Liver (tissue), 8 donors: ENCODE measurements at regions not wholly inside any gene's neighbourhood (a gene's known extent, or its start where the extent isn't known, plus 50 kb on each side); places are given as distances from the start of the nearest gene placed in this dataset.

ENCODE experiments used
- DNase-seq: peaks from one replicate; pipeline ENCODE4 v3.0.0-alpha.2; 2017; ENCODE audit warnings: low spot score
- H3K27ac ChIP-seq, 2 donors: one replicate each; pipeline ENCODE4 v1.7.0; 2013; ENCODE audit warnings: inconsistent platforms in 2 of 2, low read length in 2 of 2, control low read depth in 1 of 2, low read depth in 1 of 2, mild to moderate bottlenecking in 1 of 2
- H3K27me3 ChIP-seq, 4 donors: one replicate each; pipeline versions ENCODE4 v1.6.1 to v1.7.0; 2013; ENCODE audit warnings: low read length in 3 of 4, inconsistent platforms in 1 of 4, mild to moderate bottlenecking in 1 of 4, moderate library complexity in 1 of 4; ENCODE audit not compliant: control insufficient read depth in 4 of 4, insufficient read depth in 4 of 4
- H3K36me3 ChIP-seq, 4 donors: one replicate each; pipeline versions ENCODE4 v1.6.1 to v1.7.0; 2013; ENCODE audit warnings: low read length in 3 of 4, mild to moderate bottlenecking in 3 of 4, low read depth in 1 of 4, moderate library complexity in 1 of 4; ENCODE audit not compliant: control insufficient read depth in 4 of 4, insufficient read depth in 3 of 4
- H3K4me1 ChIP-seq, 4 donors: one replicate each; pipeline versions ENCODE4 v1.6.1 to v1.7.0; 2013; ENCODE audit warnings: low read length in 3 of 4, mild to moderate bottlenecking in 3 of 4, moderate library complexity in 1 of 4; ENCODE audit not compliant: control insufficient read depth in 4 of 4, insufficient read depth in 4 of 4
- H3K4me3 ChIP-seq, 3 donors: one replicate each; pipeline versions ENCODE4 v1.6.1 to v1.7.0; 2013; ENCODE audit warnings: low read length in 3 of 3, control low read depth in 1 of 3, low read depth in 1 of 3, mild to moderate bottlenecking in 1 of 3
- H3K9ac ChIP-seq, 2 donors: one replicate each; pipeline ENCODE4 v1.7.0; 2013; ENCODE audit warnings: low read length in 2 of 2, mild to moderate bottlenecking in 2 of 2, moderate library complexity in 2 of 2, control low read depth in 1 of 2, low read depth in 1 of 2
- H3K9me3 ChIP-seq, 4 donors: one replicate each; pipeline versions ENCODE4 v1.6.1 to v1.7.0; 2013; ENCODE audit warnings: low read length in 3 of 4; ENCODE audit not compliant: control insufficient read depth in 4 of 4
- FOXA1 ChIP-seq: IDR thresholded peaks from 2 replicates; pipeline ENCODE4 v1.6.1; 2016; ENCODE audit warnings: antibody characterized with exemption
- FOXA2 ChIP-seq: IDR thresholded peaks from 2 replicates; pipeline ENCODE4 v1.6.1; 2016; ENCODE audit warnings: antibody characterized with exemption
- GABPA ChIP-seq, 2 donors: IDR thresholded peaks in 1 of 2; conservative IDR thresholded peaks in 1 of 2; 2 replicates each; pipeline ENCODE4 v1.6.1; 2016; ENCODE audit warnings: antibody characterized with exemption in 2 of 2, mild to moderate bottlenecking in 1 of 2, moderate library complexity in 1 of 2
- HNF4G ChIP-seq: IDR thresholded peaks from 2 replicates; pipeline ENCODE4 v1.6.1; 2016; ENCODE audit warnings: antibody characterized with exemption
- NR2F2 ChIP-seq: IDR thresholded peaks from 2 replicates; pipeline ENCODE4 v1.6.1; 2016; ENCODE audit warnings: antibody characterized with exemption
- RXRA ChIP-seq, 2 donors: IDR thresholded peaks; 2 replicates each; pipeline ENCODE4 v1.6.1; 2017 to 2018; ENCODE audit warnings: antibody characterized with exemption in 2 of 2, mild to moderate bottlenecking in 1 of 2
- SP1 ChIP-seq: IDR thresholded peaks from 2 replicates; pipeline ENCODE4 v1.6.1; 2018; ENCODE audit warnings: antibody characterized with exemption, mild to moderate bottlenecking
- WGBS: extraction: QIAGEN DNeasy Blood & Tissue Kit; methylation state at CpG from one replicate; pipeline ENCODE4 v1.1.7; 2013; 5-methylcytosine and 5-hydroxymethylcytosine counted together
- TF ChIP-seq, protein P1 (sequence below): fragments of 150-350 bp; IDR thresholded peaks from 2 replicates; pipeline ENCODE4 v1.5.1; 2017; ENCODE audit warnings: improper control_type of control experiment, low read depth, low read length; ENCODE audit not compliant: missing input control
- TF ChIP-seq, protein P2 (sequence below): IDR thresholded peaks from 2 replicates; pipeline ENCODE4 v1.6.1; 2016; ENCODE audit warnings: antibody characterized with exemption
- TF ChIP-seq, protein P3 (sequence below): IDR thresholded peaks from 2 replicates; pipeline ENCODE4 v1.6.1; 2016; ENCODE audit warnings: antibody characterized with exemption
- TF ChIP-seq, protein P4 (sequence below): IDR thresholded peaks from 2 replicates; pipeline ENCODE4 v1.6.1; 2016; ENCODE audit warnings: antibody characterized with exemption
- donor health status: healthy.
- donor health status: healthy.
- donor health status: healthy.
- donor health status: healthy.
- donor health status: healthy.

DNA sequence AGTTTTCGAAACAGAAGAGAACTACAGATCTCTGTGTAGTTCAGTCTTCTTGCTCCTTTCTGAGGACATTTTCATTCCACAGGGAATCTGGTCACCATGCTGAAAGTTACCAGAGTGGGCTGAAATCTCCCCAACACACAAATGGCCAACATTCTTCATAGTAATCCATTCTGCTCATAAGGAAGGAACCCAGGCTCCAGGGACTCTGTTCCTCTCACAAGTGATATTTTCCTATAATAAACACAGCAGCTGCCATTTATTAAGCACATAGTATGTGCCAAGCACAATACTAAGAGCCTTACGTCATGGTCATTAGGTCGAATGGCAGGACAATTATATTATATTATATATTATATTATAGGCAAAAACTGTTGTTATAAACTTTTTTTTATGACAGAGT, 109.8 kb downstream of the RAB11FIP2 start (continued):
- TF ChIP-seq, protein P1, sequence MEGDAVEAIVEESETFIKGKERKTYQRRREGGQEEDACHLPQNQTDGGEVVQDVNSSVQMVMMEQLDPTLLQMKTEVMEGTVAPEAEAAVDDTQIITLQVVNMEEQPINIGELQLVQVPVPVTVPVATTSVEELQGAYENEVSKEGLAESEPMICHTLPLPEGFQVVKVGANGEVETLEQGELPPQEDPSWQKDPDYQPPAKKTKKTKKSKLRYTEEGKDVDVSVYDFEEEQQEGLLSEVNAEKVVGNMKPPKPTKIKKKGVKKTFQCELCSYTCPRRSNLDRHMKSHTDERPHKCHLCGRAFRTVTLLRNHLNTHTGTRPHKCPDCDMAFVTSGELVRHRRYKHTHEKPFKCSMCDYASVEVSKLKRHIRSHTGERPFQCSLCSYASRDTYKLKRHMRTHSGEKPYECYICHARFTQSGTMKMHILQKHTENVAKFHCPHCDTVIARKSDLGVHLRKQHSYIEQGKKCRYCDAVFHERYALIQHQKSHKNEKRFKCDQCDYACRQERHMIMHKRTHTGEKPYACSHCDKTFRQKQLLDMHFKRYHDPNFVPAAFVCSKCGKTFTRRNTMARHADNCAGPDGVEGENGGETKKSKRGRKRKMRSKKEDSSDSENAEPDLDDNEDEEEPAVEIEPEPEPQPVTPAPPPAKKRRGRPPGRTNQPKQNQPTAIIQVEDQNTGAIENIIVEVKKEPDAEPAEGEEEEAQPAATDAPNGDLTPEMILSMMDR = no peak
- TF ChIP-seq, protein P2, sequence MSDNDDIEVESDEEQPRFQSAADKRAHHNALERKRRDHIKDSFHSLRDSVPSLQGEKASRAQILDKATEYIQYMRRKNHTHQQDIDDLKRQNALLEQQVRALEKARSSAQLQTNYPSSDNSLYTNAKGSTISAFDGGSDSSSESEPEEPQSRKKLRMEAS = no peak
- TF ChIP-seq, protein P3, sequence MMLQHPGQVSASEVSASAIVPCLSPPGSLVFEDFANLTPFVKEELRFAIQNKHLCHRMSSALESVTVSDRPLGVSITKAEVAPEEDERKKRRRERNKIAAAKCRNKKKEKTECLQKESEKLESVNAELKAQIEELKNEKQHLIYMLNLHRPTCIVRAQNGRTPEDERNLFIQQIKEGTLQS = no peak

DNA sequence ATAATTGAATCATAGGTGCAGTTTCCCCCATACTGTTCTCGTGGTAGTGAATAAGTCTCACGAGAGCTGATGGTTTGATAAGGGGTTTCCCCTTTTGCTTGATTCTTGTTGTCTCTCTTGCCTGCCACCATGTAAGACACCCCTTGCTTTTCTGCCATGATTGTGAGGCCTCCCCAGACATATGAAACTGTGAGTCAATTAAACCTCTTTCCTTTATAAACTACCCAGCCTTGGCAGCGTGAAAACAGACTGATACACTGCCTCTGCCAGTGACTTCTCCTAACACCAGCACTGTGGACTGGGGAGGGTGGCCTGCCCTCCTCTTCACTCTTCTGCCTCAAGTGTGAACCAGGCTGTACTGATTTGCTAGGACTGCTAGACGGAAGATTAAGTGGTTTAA, 108.6 kb downstream of the RAB11FIP2 start:
- Histone ChIP-seq H3K36me3 (no peaks in the 10 kb centered on the region), H3K9ac (no peak overlapping the region), H3K4me3 (no peak overlapping the region), H3K27ac (no peak overlapping the region), H3K27me3 (no peaks in the 10 kb centered on the region), H3K4me1 (no peaks in the 10 kb centered on the region), H3K9me3 (peaks cover 0 to 1% (median 0%) of the 10 kb centered on the region in 4 donors)
- DNase-seq = no peak
- 80% methylated on average over 4 of the region's 4 CpGs for WGBS
- TF ChIP-seq, protein P1 = no peak
- TF ChIP-seq, protein P2 = no peak

DNA sequence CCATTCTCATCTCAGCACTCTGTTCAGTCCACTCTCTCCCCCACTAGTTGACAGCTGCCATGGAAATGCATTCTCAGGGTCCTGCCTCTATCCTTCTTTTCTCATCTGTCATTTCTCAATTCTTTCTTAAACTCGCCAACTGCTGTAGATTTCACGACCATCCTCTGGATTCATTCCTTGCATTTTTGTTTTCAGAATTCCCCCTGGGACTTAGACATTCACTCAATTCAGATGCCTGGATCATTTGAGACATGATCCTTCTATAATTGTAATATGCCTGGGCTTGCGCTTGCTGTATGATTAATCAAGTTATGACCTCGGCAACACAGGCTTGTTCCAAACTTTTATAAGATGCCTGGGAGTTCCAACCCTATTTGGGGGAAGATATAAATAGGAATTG, 104.5 kb downstream of the RAB11FIP2 start:
- TF ChIP-seq, protein P3 = no peak
- no peak for TF ChIP-seq FOXA2
- TF ChIP-seq NR2F2 = no peak
- TF ChIP-seq, protein P4, sequence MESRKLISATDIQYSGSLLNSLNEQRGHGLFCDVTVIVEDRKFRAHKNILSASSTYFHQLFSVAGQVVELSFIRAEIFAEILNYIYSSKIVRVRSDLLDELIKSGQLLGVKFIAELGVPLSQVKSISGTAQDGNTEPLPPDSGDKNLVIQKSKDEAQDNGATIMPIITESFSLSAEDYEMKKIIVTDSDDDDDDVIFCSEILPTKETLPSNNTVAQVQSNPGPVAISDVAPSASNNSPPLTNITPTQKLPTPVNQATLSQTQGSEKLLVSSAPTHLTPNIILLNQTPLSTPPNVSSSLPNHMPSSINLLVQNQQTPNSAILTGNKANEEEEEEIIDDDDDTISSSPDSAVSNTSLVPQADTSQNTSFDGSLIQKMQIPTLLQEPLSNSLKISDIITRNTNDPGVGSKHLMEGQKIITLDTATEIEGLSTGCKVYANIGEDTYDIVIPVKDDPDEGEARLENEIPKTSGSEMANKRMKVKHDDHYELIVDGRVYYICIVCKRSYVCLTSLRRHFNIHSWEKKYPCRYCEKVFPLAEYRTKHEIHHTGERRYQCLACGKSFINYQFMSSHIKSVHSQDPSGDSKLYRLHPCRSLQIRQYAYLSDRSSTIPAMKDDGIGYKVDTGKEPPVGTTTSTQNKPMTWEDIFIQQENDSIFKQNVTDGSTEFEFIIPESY = no peak
- no peak for TF ChIP-seq RXRA (IDR thresholded peaks at IDR 0.05)
- TF ChIP-seq, protein P1 = no peak
- TF ChIP-seq, protein P2 = no peak
- no peak for TF ChIP-seq FOXA1
- no peak for TF ChIP-seq HNF4G
- TF ChIP-seq SP1 = no peak
- TF ChIP-seq GABPA (IDR thresholded peaks at IDR 0.05 in 1 of 2, conservative IDR thresholded peaks at IDR 0.05 in 1 of 2) = no peak
- DNase-seq = no peak
- Histone ChIP-seq H3K4me3 (no peak overlapping the region), H3K9me3 (peaks cover 0 to 1% (median 0%) of the 10 kb centered on the region in 4 donors), H3K27ac (no peak overlapping the region), H3K36me3 (no peaks in the 10 kb centered on the region), H3K27me3 (no peaks in the 10 kb centered on the region), H3K9ac (no peak overlapping the region), H3K4me1 (no peaks in the 10 kb centered on the region)
- 70% methylated on average over 4 of the region's 4 CpGs for WGBS
